MM.1S (cell line): ENCODE measurements at regions not wholly inside any gene's neighbourhood (a gene's known extent, or its start where the extent isn't known, plus 50 kb on each side); places are given as distances from the start of the nearest gene placed in this dataset.

Experiments
- DNase-seq: peaks from one replicate; pipeline ENCODE4 v3.0.0-alpha.2; 2015
- H2AFZ ChIP-seq: fragments of 300-600 bp; sonication (generic); 2 replicates; pipeline ENCODE4 v1.6.0; 2016; ENCODE audit warnings: antibody characterized with exemption, low read length
- H3F3A ChIP-seq: fragments of 300-600 bp; sonication (generic); 2 replicates; pipeline ENCODE4 v1.6.1; 2016; ENCODE audit warnings: mild to moderate bottlenecking, antibody characterized with exemption, low read length, moderate library complexity, mixed read lengths; ENCODE audit not compliant: insufficient read depth
- H3K27ac ChIP-seq: fragments of 300-600 bp; sonication (generic); 2 replicates; pipeline ENCODE4 v1.5.1; 2016; ENCODE audit warnings: mild to moderate bottlenecking, low read length
- H3K27me3 ChIP-seq: fragments of 300-600 bp; sonication (generic); replicated peaks from 2 replicates; pipeline ENCODE4 v1.6.0; 2016; ENCODE audit warnings: low read length; ENCODE audit not compliant: insufficient read depth
- H3K36me3 ChIP-seq: fragments of 300-600 bp; sonication (generic); replicated peaks from 2 replicates; pipeline ENCODE4 v1.6.1; 2016; ENCODE audit warnings: mild to moderate bottlenecking, low read length, mixed read lengths; ENCODE audit not compliant: insufficient read depth
- H3K4me1 ChIP-seq: fragments of 300-600 bp; sonication (generic); 2 replicates; pipeline ENCODE4 v1.6.1; 2016; ENCODE audit warnings: low read length, mixed read lengths
- H3K4me2 ChIP-seq: fragments of 300-600 bp; sonication (generic); 2 replicates; pipeline ENCODE4 v1.6.0; 2016; ENCODE audit warnings: low read depth, low read length
- H3K4me3 ChIP-seq: fragments of 300-600 bp; sonication (generic); 2 replicates; pipeline ENCODE4 v1.5.1; 2016; ENCODE audit warnings: low read length, mixed read lengths
- H3K79me2 ChIP-seq: fragments of 300-600 bp; sonication (generic); 2 replicates; pipeline ENCODE4 v1.6.1; 2016; ENCODE audit warnings: mixed run types, low read length, mixed read lengths
- H3K9ac ChIP-seq: fragments of 300-600 bp; sonication (generic); 2 replicates; pipeline ENCODE4 v1.6.1; 2016; ENCODE audit warnings: low read length, mixed read lengths
- H3K9me2 ChIP-seq: fragments of 300-600 bp; sonication (generic); replicated peaks from 2 replicates; pipeline ENCODE4 v1.6.1; 2016; ENCODE audit warnings: mild to moderate bottlenecking, low read length, mixed read lengths; ENCODE audit not compliant: insufficient read depth
- H3K9me3 ChIP-seq: fragments of 300-600 bp; sonication (generic); replicated peaks from 2 replicates; pipeline ENCODE4 v1.6.1; 2016; ENCODE audit warnings: mild to moderate bottlenecking, low read length, mixed read lengths; ENCODE audit not compliant: insufficient read depth
- H4K20me1 ChIP-seq: fragments of 300-600 bp; sonication (generic); 2 replicates; pipeline ENCODE4 v1.6.1; 2016; ENCODE audit warnings: mild to moderate bottlenecking, low read length, moderate library complexity, mixed read lengths; ENCODE audit not compliant: insufficient read depth
- EZH2 ChIP-seq: fragments of 300-600 bp; sonication (generic); optimal IDR thresholded peaks from 2 replicates; pipeline ENCODE3; 2017; ENCODE audit warnings: low read depth, mild to moderate bottlenecking, antibody characterized with exemption, low read length, mixed read lengths
- EZH2phosphoT487 ChIP-seq: fragments of 300-600 bp; sonication (generic); IDR thresholded peaks from 2 replicates; pipeline ENCODE4 v1.6.1; 2018; ENCODE audit warnings: antibody characterized with exemption, low read length
- TF ChIP-seq, protein P1 (sequence below): fragments of 300-600 bp; sonication (generic); IDR thresholded peaks from 2 replicates; pipeline ENCODE4 v1.5.1; 2016; ENCODE audit warnings: antibody characterized with exemption, low read length, mixed read lengths

GRCh38 chr13:107685876-107686275 is 529.5 kb downstream of the LIG4 start:
- Histone ChIP-seq H3K9me3 (no peaks in the 10 kb centered on the region), H3K4me2 (no peak overlapping the region), H2AFZ (no peak overlapping the region), H3K27ac (no peak overlapping the region), H3F3A (no peaks in the 10 kb centered on the region), H3K4me3 (no peak overlapping the region), H3K9ac (no peak overlapping the region), H3K79me2 (no peaks in the 10 kb centered on the region), H3K36me3 (no peaks in the 10 kb centered on the region), H3K27me3 (no peaks in the 10 kb centered on the region), H3K9me2 (no peaks in the 10 kb centered on the region), H4K20me1 (no peaks in the 10 kb centered on the region), H3K4me1 (no peaks in the 10 kb centered on the region)
- no peak for TF ChIP-seq EZH2phosphoT487
- TF ChIP-seq, protein P1, sequence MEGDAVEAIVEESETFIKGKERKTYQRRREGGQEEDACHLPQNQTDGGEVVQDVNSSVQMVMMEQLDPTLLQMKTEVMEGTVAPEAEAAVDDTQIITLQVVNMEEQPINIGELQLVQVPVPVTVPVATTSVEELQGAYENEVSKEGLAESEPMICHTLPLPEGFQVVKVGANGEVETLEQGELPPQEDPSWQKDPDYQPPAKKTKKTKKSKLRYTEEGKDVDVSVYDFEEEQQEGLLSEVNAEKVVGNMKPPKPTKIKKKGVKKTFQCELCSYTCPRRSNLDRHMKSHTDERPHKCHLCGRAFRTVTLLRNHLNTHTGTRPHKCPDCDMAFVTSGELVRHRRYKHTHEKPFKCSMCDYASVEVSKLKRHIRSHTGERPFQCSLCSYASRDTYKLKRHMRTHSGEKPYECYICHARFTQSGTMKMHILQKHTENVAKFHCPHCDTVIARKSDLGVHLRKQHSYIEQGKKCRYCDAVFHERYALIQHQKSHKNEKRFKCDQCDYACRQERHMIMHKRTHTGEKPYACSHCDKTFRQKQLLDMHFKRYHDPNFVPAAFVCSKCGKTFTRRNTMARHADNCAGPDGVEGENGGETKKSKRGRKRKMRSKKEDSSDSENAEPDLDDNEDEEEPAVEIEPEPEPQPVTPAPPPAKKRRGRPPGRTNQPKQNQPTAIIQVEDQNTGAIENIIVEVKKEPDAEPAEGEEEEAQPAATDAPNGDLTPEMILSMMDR = no peak
- TF ChIP-seq EZH2 = no peak
- no peak for DNase-seq

DNA sequence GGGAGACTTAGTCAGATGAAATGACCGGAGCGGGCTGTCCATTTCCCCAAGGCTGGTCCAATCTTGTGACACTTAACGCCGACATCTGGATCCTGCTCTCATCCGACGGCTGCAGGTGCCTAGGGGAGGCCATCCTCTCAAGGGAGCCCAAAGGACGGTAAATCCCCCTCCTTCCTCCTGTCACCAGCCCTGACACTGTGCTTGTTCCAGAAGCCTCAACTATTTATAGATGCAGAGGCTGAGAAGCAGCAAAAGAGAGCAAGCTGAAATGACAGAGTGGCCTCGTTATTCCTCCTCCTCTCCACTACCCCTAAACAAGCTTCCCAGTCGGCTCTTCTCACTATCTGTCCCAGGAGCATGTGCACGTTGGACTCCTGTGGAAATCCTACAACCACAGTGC is 533.7 kb downstream of the LIG4 start:
- no peaks in the 10 kb centered on the region for H3K9me2 ChIP-seq
- no peaks in the 10 kb centered on the region for H3K4me1 ChIP-seq
- no peak overlapping the region for H3K4me3 ChIP-seq
- H3K9ac ChIP-seq = no peak overlapping the region
- H3K79me2 ChIP-seq = no peaks in the 10 kb centered on the region
- DNase-seq = no peak
- no peaks in the 10 kb centered on the region for H3K9me3 ChIP-seq
- no peaks in the 10 kb centered on the region for H3K36me3 ChIP-seq
- TF ChIP-seq, protein P1 = no peak
- TF ChIP-seq EZH2phosphoT487 (no peak), EZH2 (no peak)
- no peak overlapping the region for H2AFZ ChIP-seq
- no peaks in the 10 kb centered on the region for H4K20me1 ChIP-seq
- H3K4me2 ChIP-seq = no peak overlapping the region
- no peak overlapping the region for H3K27ac ChIP-seq
- H3F3A ChIP-seq = no peaks in the 10 kb centered on the region
- H3K27me3 ChIP-seq = no peaks in the 10 kb centered on the region

DNA sequence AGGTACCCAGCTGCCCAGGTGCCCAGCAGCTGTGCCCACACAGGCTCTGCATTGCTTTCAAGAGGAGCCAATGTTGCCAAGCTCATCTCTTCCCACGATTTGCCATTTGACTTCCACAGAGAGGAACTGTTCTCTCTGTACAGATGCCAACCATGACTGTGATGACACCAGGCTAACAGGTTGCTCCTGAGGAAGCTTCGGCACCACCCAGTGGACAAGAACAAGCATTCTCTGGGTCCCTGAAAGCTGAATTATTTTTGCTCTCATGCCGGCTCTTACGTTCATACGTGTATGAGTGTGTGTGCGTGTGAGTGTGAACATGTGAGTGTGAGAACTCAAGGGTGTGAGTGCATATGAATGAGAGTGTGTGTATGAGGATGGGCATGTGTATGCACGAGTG is 535.2 kb downstream of the LIG4 start:
- Histone ChIP-seq H3K27ac (no peak overlapping the region), H3K9me2 (no peaks in the 10 kb centered on the region), H3K4me1 (no peaks in the 10 kb centered on the region), H3F3A (no peaks in the 10 kb centered on the region), H3K36me3 (no peaks in the 10 kb centered on the region), H4K20me1 (no peaks in the 10 kb centered on the region), H3K4me3 (no peak overlapping the region), H3K79me2 (no peaks in the 10 kb centered on the region), H3K4me2 (no peak overlapping the region), H3K27me3 (no peaks in the 10 kb centered on the region), H3K9ac (no peak overlapping the region), H2AFZ (no peak overlapping the region), H3K9me3 (no peaks in the 10 kb centered on the region)
- no peak for TF ChIP-seq EZH2
- TF ChIP-seq, protein P1 = no peak
- TF ChIP-seq EZH2phosphoT487 = no peak
- no peak for DNase-seq
